ENCODE measurements at regions not wholly inside any gene's neighbourhood (a gene's known extent, or its start where the extent isn't known, plus 50 kb on each side); places are given as distances from the start of the nearest gene placed in this dataset.
"Not testable (repeated sequence)": the region's sequence is repeated elsewhere in the genome, so short reads cannot be mapped to it uniquely, and the experiment has no call there.

DNA sequence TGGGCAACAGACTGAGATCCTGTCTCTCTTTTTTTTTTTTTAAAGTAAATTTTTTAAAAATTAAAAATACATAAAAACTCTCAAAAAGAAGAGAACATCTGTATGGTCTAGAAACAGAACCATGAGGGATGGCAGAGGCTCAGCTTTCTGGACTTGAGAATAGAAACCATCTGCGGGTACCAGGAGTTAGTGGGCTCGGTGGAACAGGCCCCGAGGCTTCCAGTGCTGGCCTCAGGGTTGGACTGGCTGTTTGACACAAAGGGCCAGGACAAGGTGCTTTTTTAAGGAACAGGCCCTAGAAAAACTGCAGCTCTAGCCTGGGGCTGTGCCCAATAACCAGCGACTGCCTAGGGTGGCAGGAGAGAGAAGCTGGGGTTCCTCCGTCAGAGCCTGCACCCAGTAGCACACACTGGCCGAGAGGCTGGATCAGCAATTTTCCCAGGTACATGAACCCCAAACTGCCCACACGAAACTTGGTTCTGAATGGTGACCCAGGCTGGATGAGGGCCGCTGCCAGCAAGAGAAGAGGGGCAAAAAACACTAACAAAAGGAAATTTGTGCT is 131.0 kb upstream of the OLIG3 start:
- no peak for DNase-seq

- no peak for DNase-seq
Measured at GRCh38 chr6:137625808-137626207, 131.6 kb upstream of the OLIG3 start.

DNA sequence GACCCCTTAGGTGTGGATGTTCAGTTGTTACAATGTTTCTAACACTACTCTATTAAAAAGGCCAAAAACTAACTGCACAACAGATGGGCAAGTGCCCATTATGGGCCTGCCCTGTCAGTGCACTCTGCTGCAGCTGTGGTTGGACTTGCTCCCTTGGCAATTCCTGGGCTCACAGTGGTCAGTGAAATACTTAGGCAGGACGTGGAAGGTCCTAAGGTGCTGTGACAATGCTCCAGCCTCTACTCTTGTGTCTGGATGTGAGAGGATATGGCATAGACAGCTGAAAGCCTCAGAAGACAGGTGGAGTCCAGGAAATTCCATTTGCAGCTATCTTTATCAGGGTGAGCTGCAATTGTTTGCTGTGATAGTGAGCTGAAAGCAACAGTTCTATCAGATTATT is 136.5 kb upstream of the OLIG3 start:
- no peak for DNase-seq

DNA sequence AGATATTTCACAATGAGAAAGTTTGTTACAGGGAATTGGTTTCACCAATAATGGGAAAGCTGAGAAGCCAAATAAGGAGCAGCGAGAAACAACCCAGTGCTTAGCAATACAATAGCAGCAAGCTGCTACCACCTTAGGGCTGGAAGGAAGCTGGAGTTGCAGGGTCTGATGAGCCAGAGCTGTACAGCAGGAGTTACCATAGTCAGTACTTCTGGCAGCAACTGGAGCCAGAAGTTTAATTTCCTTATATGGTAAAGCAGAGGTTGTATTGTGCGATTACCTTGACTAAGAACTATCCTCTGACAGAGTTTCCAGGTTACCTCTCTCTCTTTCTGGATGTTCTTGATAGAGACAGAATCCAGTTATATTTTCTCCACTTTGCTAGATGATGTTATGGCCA is 137.1 kb upstream of the OLIG3 start:
- no peak for DNase-seq

- not testable (repeated sequence) for DNase-seq
Measured at GRCh38 chr6:137634177-137634576, 140.0 kb upstream of the OLIG3 start.

GRCh38 chr6:137637121-137637520 is 142.9 kb upstream of the OLIG3 start:
- no peak for DNase-seq

- DNase-seq, result no peak
Measured at GRCh38 chr6:137638926-137639706, 144.9 kb upstream of the OLIG3 start.

DNA sequence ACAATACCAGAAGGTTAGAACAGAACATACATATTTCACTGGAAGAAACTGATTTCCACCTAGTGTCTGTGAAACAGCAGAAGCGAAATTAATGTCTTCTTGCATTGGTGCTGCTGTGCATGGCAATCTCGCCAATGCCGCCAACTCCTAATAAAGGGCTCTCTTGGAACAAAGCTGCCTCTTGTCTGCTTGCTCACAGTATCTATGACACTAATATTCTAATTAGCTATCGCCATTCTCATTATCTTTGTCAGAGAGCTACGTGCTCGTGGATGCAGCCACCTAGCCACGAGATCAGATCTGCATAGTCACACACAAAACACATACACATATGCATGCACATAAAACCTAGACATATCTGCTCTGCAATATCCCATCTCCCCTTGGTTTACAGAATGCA is 145.9 kb upstream of the OLIG3 start:
- DNase-seq, result no peak

- peak; percentile 71 to 75 for DNase-seq
Measured at GRCh38 chr6:137641474-137642077, 147.4 kb upstream of the OLIG3 start.

GRCh38 chr6:137643210-137643609 is 149.0 kb upstream of the OLIG3 start:
- not testable (repeated sequence) for DNase-seq

- DNase-seq, result not testable (repeated sequence)
Measured at GRCh38 chr6:137643644-137644043, 149.4 kb upstream of the OLIG3 start.

GRCh38 chr6:137645850-137646249 is 151.7 kb upstream of the OLIG3 start:
- DNase-seq, result no peak

GRCh38 chr6:137646484-137646883 is 152.3 kb upstream of the OLIG3 start:
- DNase-seq, result no peak

DNA sequence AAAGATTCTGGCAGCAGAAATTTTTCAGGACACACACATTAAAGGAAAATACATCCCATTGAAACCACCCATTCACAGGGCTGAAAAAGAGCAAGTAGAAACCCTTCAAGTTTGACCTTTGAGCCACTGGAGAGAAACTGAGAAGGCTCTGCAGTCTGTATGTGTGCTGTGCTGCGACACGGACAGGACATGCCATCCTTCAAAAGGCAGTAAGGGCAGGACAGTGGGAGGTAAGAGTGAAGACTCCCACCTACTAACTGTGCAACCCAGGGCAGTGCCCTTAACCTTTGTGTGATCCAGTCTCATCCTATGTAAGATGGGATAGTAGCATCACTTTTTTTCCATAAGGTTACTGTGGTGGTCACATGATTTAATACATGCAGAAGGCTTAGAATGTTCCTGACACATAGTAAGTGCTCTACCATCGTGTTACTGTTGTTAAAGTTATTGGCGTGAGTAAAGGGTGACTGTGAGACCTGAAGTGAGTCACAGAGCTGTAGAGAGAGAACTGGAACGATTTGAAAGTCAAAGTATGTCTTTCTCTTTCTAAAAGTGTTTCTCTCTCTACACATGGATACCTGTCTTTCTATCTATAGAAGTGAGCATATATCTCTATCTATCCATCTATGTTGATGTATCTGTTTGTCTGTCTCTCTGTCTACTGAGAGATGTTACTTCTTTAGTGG is 153.7 kb upstream of the OLIG3 start:
- no peak for DNase-seq

DNA sequence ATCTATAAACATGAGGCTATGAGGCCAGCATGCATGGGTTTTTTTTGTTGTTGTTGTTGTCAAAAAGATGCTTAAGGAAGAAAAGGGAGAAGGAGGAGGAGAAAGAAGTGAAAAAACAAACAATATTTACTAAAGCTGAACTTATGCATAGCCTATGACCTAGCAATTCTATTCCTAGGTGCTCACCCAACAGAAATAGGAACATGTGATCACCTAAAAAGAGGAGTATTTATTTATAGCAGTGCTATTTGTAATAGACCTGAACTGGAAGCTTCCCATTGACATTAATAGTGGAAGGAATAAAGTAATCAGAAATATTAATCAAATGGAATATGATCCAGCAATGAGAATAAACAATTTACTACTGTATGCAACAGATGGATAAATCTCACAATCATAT is 156.5 kb upstream of the OLIG3 start:
- DNase-seq, result no peak

- DNase-seq, result no peak
Measured at GRCh38 chr6:137651178-137651577, 157.0 kb upstream of the OLIG3 start.

- DNase-seq, result no peak
Measured at GRCh38 chr6:137651591-137652335, 157.6 kb upstream of the OLIG3 start.

DNA sequence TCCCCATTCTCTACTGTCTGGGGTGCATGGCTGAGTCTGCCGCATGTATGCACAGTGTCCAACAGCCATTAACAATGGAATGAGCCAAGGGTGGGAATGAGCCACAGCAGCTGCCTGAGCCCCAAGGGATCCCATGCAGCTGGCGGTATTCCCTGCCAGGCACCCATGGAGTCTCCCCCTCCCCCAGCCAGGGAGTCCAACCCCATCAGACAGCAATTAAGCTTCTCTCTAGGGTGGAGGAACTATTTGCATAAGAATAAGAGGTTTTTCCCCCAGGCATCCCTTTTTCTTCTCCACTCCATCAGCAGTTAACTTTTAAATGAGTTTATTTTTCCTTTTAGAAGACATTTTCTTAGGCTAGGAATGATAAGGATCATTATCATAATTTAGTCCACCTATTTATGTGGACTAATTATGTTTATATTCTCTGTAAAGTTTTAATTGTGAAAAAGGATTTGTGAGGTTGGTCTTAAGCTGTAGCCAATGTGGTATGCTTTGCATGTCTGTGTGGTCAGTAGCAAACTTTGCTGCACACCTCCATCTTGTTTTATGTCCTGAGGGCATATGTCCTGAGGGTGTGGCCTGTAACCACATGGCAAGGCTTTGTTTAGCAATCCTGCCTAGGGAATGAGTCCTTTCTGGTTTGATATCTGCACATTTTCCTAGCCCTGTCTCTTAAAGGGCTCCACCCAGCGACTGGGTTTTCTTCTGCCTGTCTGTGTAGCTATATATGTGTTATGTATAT is 158.9 kb upstream of the OLIG3 start:
- DNase-seq, result no peak

DNA sequence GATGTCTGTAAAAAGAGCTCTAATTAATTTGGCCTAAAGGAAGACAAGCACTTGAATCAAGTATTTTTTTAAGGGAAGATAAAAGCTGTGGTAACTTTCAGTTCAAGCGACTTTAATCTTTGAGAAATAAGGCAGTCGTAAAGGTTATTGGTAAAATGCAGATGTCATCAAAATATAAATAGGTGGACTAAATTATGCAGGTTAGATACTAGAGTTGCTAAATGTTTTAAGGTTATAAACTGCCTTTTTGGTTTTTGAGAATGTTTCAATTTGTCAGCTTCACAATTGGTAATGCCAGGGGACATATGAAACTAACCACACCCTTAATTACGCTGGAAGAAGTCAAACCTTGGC is 159.5 kb upstream of the OLIG3 start:
- DNase-seq, result no peak

GRCh38 chr6:137654365-137654981 is 160.3 kb upstream of the OLIG3 start:
- DNase-seq, result no peak

GRCh38 chr6:137655291-137655690 is 161.1 kb upstream of the OLIG3 start:
- no peak for DNase-seq

GRCh38 chr6:137656735-137657134 is 162.5 kb upstream of the OLIG3 start:
- DNase-seq, result no peak
